HG03432 (cell line): ENCODE measurements at regions not wholly inside any gene's neighbourhood (a gene's known extent, or its start where the extent isn't known, plus 50 kb on each side); places are given as distances from the start of the nearest gene placed in this dataset.
A peak's percentile ranks its signal among the peaks of the same experiment; 100 is the strongest.

ENCODE experiments used
- ATAC-seq: cut with Tn5 transposase; IDR thresholded peaks from one replicate; pipeline ENCODE4 v1.9.1; 2021; ENCODE audit warnings: mild to moderate bottlenecking, moderate library complexity; ENCODE audit not compliant: unreplicated experiment

GRCh38 chr12:102601621-102602020, 121.3 kb upstream of the IGF1 start:
- no peak for ATAC-seq

- ATAC-seq = no peak
Measured at GRCh38 chr12:102596687-102597086, 116.3 kb upstream of the IGF1 start.

- no peak for ATAC-seq
Measured at GRCh38 chr12:102596031-102596430, 115.7 kb upstream of the IGF1 start.

- ATAC-seq = no peak
Measured at GRCh38 chr12:102595315-102595714, 115.0 kb upstream of the IGF1 start.

- ATAC-seq = no peak
Measured at GRCh38 chr12:102593134-102593533, 112.8 kb upstream of the IGF1 start.

- ATAC-seq = no peak
Measured at GRCh38 chr12:102592134-102592533, 111.8 kb upstream of the IGF1 start.

GRCh38 chr12:102573237-102573636, 92.9 kb upstream of the IGF1 start:
- no peak for ATAC-seq

GRCh38 chr12:102571889-102572288, 91.5 kb upstream of the IGF1 start:
- ATAC-seq = no peak

GRCh38 chr12:102570256-102570655, 89.9 kb upstream of the IGF1 start:
- ATAC-seq = no peak

GRCh38 chr12:102569803-102570202, 89.4 kb upstream of the IGF1 start:
- no peak for ATAC-seq

GRCh38 chr12:102568276-102568675, 87.9 kb upstream of the IGF1 start:
- no peak for ATAC-seq

- ATAC-seq = no peak
Measured at GRCh38 chr12:102567031-102567985, 86.9 kb upstream of the IGF1 start.

- ATAC-seq = no peak
Measured at GRCh38 chr12:102565555-102565954, 85.2 kb upstream of the IGF1 start.

GRCh38 chr12:102564026-102564425, 83.7 kb upstream of the IGF1 start:
- ATAC-seq = no peak

- ATAC-seq = no peak
Measured at GRCh38 chr12:102562836-102563425, 82.6 kb upstream of the IGF1 start.

GRCh38 chr12:102551186-102551585, 70.8 kb upstream of the IGF1 start:
- ATAC-seq = no peak

- no peak for ATAC-seq
Measured at GRCh38 chr12:102549691-102550090, 69.3 kb upstream of the IGF1 start.

GRCh38 chr12:102548543-102548942, 68.2 kb upstream of the IGF1 start:
- no peak for ATAC-seq

GRCh38 chr12:102543494-102544485, 63.4 kb upstream of the IGF1 start:
- peak; percentile 48 for ATAC-seq

GRCh38 chr12:102542816-102543440, 62.6 kb upstream of the IGF1 start:
- no peak for ATAC-seq
